Epithelial cell of proximal tubule (primary cell): ENCODE measurements at regions not wholly inside any gene's neighbourhood (a gene's known extent, or its start where the extent isn't known, plus 50 kb on each side); places are given as distances from the start of the nearest gene placed in this dataset.

Source experiments
- DNase-seq: peaks from one replicate; pipeline ENCODE4 v3.0.0-alpha.2; 2011; ENCODE audit warnings: low read depth
- H3K4me3 ChIP-seq: 2 replicates; pipeline ENCODE4 v1.5.1; 2011; ENCODE audit warnings: low read depth, mild to moderate bottlenecking, low read length
- CTCF ChIP-seq: conservative IDR thresholded peaks from 2 replicates; pipeline ENCODE4 v1.5.1; 2012; ENCODE audit warnings: low read depth, mild to moderate bottlenecking, low read length

DNA sequence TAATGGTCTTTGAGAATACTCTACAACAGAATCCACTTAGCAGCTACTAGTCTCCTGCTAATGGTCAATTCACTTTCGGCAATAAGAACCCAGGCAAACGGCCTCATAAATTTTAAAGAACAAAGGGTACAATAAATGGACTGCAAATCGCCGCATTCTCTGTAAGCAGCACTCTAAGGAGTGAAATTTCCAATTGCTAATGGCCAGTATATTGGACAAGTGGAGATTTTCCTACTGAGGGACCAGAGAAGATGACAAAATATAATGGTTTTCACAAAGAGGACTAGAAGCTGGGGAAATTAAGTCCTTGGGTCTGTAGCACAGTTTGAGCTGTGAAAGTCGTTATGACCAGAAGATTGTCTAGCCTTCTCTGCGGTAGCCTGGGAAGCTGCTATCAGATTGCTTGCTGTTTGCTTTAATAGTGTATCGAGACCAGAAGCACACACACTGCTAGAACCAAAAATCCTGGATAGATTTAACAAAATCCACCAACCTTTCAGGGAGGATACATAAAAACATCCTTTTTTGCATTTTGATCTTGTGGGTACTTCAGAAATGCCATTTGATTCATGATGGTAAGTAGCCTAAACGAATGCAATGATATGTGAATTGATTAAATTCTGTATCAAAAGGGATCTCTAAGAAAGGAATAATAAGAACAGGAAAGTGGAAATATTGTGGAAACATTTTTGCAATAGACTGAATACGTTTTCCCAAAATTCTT lies 53.6 kb upstream of the ATP8B1 start:
- no peak for TF ChIP-seq CTCF
- no peak overlapping the region for H3K4me3 ChIP-seq
- no peak for DNase-seq

- H3K4me3 ChIP-seq = no peak overlapping the region
- TF ChIP-seq CTCF = no peak
Measured at GRCh38 chr18:57856128-57856527, 53.0 kb upstream of the ATP8B1 start.

GRCh38 chr18:57855551-57855950 lies 52.4 kb upstream of the ATP8B1 start:
- no peak for DNase-seq
- H3K4me3 ChIP-seq = no peak overlapping the region
- no peak for TF ChIP-seq CTCF

More at GRCh38 chr18:57856128-57856527, 53.0 kb upstream of the ATP8B1 start:
- DNase-seq = no peak

- TF ChIP-seq CTCF = no peak
Measured at GRCh38 chr18:57854726-57855125, 51.6 kb upstream of the ATP8B1 start.

GRCh38 chr18:57853864-57854263 lies 50.7 kb upstream of the ATP8B1 start:
- H3K4me3 ChIP-seq = no peak overlapping the region
- DNase-seq = no peak
- TF ChIP-seq CTCF = no peak

More at GRCh38 chr18:57854726-57855125, 51.6 kb upstream of the ATP8B1 start:
- DNase-seq = no peak
- H3K4me3 ChIP-seq = no peak overlapping the region

- DNase-seq = no peak
- no peak for TF ChIP-seq CTCF
- H3K4me3 ChIP-seq = no peak overlapping the region
Measured at GRCh38 chr18:57853133-57853532, 50.0 kb upstream of the ATP8B1 start.
